Prostate gland (tissue), 2 donors: ENCODE measurements at regions not wholly inside any gene's neighbourhood (a gene's known extent, or its start where the extent isn't known, plus 50 kb on each side); places are given as distances from the start of the nearest gene placed in this dataset.

ENCODE experiments used
- DNase-seq: peaks from one replicate; pipeline ENCODE4 v3.0.0-alpha.2; 2019; ENCODE audit warnings: low spot score
- H3K27ac ChIP-seq, 2 donors: fragments of 200-600 bp; sonication (generic); 2 replicates each; pipeline ENCODE4 v1.5.1; 2017 to 2019
- H3K27me3 ChIP-seq: fragments of 200-600 bp; sonication (generic); replicated peaks from 2 replicates; pipeline ENCODE4 v1.5.1; 2019; ENCODE audit not compliant: insufficient read depth
- H3K36me3 ChIP-seq, 2 donors: fragments of 200-600 bp; sonication (generic); 1 replicate in 1 of 2; 2 replicates in 1 of 2; pipeline versions ENCODE4 v1.5.1 to v1.8.1; 2017 to 2019
- H3K4me1 ChIP-seq: fragments of 200-600 bp; sonication (generic); replicated peaks from 2 replicates; pipeline ENCODE4 v1.5.1; 2019
- H3K4me3 ChIP-seq, 2 donors: fragments of 200-600 bp; sonication (generic); 2 replicates each; pipeline ENCODE4 v1.5.1; 2017 to 2019
- H3K9me3 ChIP-seq: fragments of 200-600 bp; sonication (generic); 2 replicates; pipeline ENCODE4 v1.5.1; 2017
- CTCF ChIP-seq, 4 experiments: fragments of 200-600 bp in 2 of 4; fragments of 450-650 bp in 2 of 4; sonication (generic) in 2 of 4; IDR thresholded peaks; 1 replicate in 3 of 4; 2 replicates in 1 of 4; pipeline ENCODE4 v1.5.1; 2016 to 2019; ENCODE audit warnings: antibody characterized with exemption in 4 of 4, mild to moderate bottlenecking in 2 of 4, moderate library complexity in 2 of 4
- POLR2A ChIP-seq: fragments of 450-650 bp; IDR thresholded peaks from one replicate; pipeline ENCODE4 v1.6.1; 2016; ENCODE audit warnings: antibody characterized with exemption, mild to moderate bottlenecking
- POLR2AphosphoS5 ChIP-seq: sonication (generic); formaldehyde crosslinking; IDR thresholded peaks from one replicate; pipeline ENCODE4 v1.6.1; 2017; ENCODE audit warnings: antibody characterized with exemption
- WGBS: methylation state at CpG from one replicate; pipeline ENCODE4 v1.1.5; 2018; 5-methylcytosine and 5-hydroxymethylcytosine counted together
- intact Hi-C: fragments of 100-400 bp; cut with DNase I; formaldehyde crosslinking; loops from one replicate; pipeline ENCODE4 v1.14.2; 2022

GRCh38 chr18:46344416-46345180 is 240.4 kb downstream of the HAUS1 start:
- Histone ChIP-seq H3K4me3 (no peak overlapping the region), H3K36me3 (no peaks in the 10 kb centered on the region), H3K27me3 (no peaks in the 10 kb centered on the region), H3K4me1 (peaks cover 5% of the 10 kb centered on the region), H3K9me3 (no peaks in the 10 kb centered on the region), H3K27ac (no peak overlapping the region)
- intact Hi-C loops: no loop called here
- WGBS: 67% methylated on average over 14 of the region's 14 CpGs
- no peak for TF ChIP-seq POLR2A
- no peak for DNase-seq

DNA sequence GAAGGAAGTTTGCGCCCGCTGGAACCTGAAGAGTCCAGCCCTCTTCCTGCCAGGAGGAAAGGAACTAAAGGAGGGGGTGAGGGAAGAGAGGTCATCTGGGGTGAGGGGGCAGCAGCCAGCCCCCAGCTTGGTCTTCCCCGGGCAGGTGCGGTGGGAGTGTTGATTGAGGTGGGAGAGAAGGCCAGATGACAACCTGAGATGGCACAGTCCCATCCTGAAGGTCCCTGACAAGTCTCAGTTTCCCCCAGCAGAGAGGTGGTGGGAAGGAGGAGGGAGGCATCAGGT is 240.9 kb downstream of the HAUS1 start:
- intact Hi-C loops: no loop called here
- no peaks in the 10 kb centered on the region for H3K9me3 ChIP-seq
- H3K36me3 ChIP-seq: no peaks in the 10 kb centered on the region
- H3K27ac ChIP-seq: no peak overlapping the region
- no peaks in the 10 kb centered on the region for H3K27me3 ChIP-seq
- DNase-seq: no peak
- 87% methylated on average over 4 of the region's 4 CpGs for WGBS
- TF ChIP-seq POLR2AphosphoS5 (no peak), CTCF (IDR thresholded peaks at IDR 0.05) (no peak), POLR2A (no peak)
- H3K4me3 ChIP-seq: no peak overlapping the region
- H3K4me1 ChIP-seq: peaks cover 5% of the 10 kb centered on the region

GRCh38 chr18:46346213-46346612 is 242.0 kb downstream of the HAUS1 start:
- Histone ChIP-seq H3K27me3 (no peaks in the 10 kb centered on the region), H3K4me1 (peaks cover 5% of the 10 kb centered on the region), H3K27ac (no peak overlapping the region), H3K9me3 (no peaks in the 10 kb centered on the region), H3K36me3 (no peaks in the 10 kb centered on the region), H3K4me3 (no peak overlapping the region)
- 91% methylated on average over 6 of the region's 6 CpGs for WGBS
- no peak for DNase-seq
- TF ChIP-seq CTCF (IDR thresholded peaks at IDR 0.05) (no peak), POLR2A (no peak), POLR2AphosphoS5 (no peak)
- intact Hi-C loops: no loop called here

DNA sequence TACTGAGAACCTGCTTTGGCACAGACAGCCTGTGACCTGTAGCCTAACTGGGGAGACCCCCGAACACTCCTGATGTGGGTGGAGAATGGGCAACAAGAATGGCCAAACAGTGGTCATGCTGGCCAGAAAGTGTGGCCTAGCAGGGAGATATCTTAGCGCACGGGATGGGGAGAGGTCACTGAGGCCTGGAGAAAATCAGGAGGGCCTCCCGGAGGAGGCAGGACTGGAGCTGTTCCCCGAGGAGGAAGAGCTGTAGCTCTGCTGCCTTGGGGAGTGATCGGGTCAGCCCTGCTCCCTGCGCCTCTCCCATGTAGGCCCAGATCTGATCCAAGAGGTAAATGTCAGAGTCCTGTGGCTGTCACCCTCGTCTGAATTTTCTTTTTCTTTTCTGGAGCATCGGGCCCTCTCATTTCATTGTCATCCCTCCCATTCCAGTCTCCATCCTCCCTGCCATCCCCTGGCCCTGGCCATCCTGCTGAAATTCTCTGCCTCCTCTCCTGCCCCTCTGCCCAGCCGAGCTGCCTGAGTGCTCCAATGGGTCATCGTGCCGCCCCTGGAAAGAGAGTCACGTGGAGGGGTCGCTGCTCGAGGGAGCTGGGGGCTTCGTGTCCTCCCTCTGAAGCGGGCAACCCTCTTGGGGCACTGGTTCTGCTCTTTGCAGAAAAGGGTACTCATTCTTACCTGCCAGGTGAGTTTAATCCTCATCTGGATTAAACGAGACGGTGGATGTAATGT is 242.9 kb downstream of the HAUS1 start:
- DNase-seq: no peak
- H3K27ac ChIP-seq: no peak overlapping the region
- TF ChIP-seq POLR2AphosphoS5 (no peak), CTCF (IDR thresholded peaks at IDR 0.05) (no peak), POLR2A (no peak)
- H3K9me3 ChIP-seq: no peaks in the 10 kb centered on the region
- WGBS: 90% methylated on average over 19 of the region's 19 CpGs
- H3K4me1 ChIP-seq: peaks cover 5% of the 10 kb centered on the region
- H3K27me3 ChIP-seq: no peaks in the 10 kb centered on the region
- H3K4me3 ChIP-seq: no peak overlapping the region
- H3K36me3 ChIP-seq: no peaks in the 10 kb centered on the region
- intact Hi-C loops: no loop called here

GRCh38 chr18:46350598-46351159 is 246.5 kb downstream of the HAUS1 start:
- H3K4me1 ChIP-seq: no peaks in the 10 kb centered on the region
- H3K27ac ChIP-seq: no peak overlapping the region
- no peak for DNase-seq
- no peaks in the 10 kb centered on the region for H3K36me3 ChIP-seq
- no peak overlapping the region for H3K4me3 ChIP-seq
- H3K9me3 ChIP-seq: no peaks in the 10 kb centered on the region
- 27% methylated on average over 13 of the region's 13 CpGs for WGBS
- no peaks in the 10 kb centered on the region for H3K27me3 ChIP-seq
- intact Hi-C loops: no loop called here
- TF ChIP-seq POLR2AphosphoS5 (peak; percentile 33), CTCF (IDR thresholded peaks at IDR 0.05) (no peak)
